ENCODE measurements at regions not wholly inside any gene's neighbourhood (a gene's known extent, or its start where the extent isn't known, plus 50 kb on each side); places are given as distances from the start of the nearest gene placed in this dataset.

DNA sequence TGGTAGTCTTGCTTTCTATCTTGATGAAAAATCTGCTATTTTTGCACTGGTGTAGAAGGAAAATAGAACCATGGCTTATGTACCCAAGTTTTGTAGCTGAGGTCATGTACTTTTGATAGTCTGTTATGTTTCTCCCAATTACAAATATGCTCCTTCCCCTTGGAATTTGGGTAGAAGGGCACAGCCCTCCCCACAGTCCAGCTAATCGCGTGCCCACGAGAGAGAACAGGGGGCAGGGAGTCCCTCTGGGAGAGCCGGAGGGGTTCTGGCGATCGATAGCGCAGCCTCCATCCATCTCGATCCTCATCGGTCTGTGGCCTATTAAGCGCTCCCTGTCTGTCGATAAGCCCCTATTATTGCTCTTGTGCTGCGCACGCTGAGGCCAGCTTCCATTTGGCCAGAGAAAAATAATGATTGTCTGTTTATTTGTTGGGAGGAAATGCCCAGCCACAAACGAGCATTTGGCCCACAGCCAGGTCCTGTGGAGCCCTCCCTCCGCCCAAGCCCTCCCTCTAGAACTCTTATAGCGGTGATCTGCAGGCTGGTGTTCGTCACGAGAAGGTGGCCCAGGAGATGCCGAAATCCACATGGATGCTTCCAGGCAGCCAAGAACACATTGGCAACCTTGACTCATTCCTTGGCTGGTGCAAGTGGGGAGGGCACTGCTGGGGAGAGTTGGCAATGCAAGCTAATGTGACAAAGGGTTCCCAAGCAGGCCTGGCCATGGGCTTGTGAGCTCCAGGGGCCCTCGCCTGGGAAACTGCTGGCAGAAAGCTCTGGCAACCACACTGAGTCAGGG lies 134.7 kb upstream of the TNR start:
- no peak overlapping the region for H3K27ac ChIP-seq (ENCODE audit: low read depth, low read length)

DNA sequence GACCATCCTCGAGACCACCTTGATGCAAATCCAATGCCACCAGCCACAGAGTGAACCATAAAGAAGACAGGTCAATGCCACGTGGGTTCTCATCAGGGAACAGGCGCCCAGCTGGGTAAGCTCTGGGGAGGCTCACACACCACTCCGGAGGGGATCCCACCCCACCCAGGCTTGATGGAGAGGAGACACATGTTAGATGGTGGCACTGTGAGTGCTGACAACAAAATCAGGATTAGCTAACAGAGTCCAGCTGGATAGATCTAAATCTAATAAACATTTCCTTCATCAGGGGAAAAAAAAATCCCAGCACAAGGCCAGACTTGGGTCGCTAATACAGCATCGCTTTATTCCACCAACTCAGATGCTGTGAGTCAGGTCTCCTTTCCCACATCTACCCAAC lies 132.2 kb upstream of the TNR start:
- no peaks in the 10 kb centered on the region for H3K36me3 ChIP-seq (ENCODE audit: insufficient read depth, low read length)
- H3K27ac ChIP-seq (ENCODE audit: low read depth, low read length) = no peak overlapping the region
- ChIA-PET POLR2A (ENCODE audit: partially characterized antibody) (no interaction called here), CTCF (ENCODE audit: partially characterized antibody) (no interaction called here)
- Mint-ChIP-seq H3K9me3 (no peaks in the 10 kb centered on the region), H3K4me1 (no peaks in the 10 kb centered on the region), H3K4me3 (no peak overlapping the region), H3K36me3 (no peaks in the 10 kb centered on the region), H3K27me3 (no peaks in the 10 kb centered on the region), H3K27ac (no peak overlapping the region)
- H3K27me3 ChIP-seq (ENCODE audit: insufficient read depth, low read length) = no peaks in the 10 kb centered on the region
- no peak for DNase-seq
- intact Hi-C loops (cut with micrococcal nuclease) = no loop called here
- no peaks in the 10 kb centered on the region for H3K9me3 ChIP-seq (ENCODE audit: control insufficient read depth in 1 of 2, low read length in 2 of 2)
- H3K4me1 ChIP-seq (ENCODE audit: insufficient read depth, low read length) = no peaks in the 10 kb centered on the region
- H3K4me3 ChIP-seq (ENCODE audit: low read length in 2 of 2) = no peak overlapping the region

More for the DNA sequence above, 134.7 kb upstream of the TNR start:
- Histone ChIP-seq H3K27me3 (ENCODE audit: insufficient read depth, low read length) (no peaks in the 10 kb centered on the region), H3K4me3 (ENCODE audit: low read length in 2 of 2) (no peak overlapping the region), H3K4me1 (ENCODE audit: insufficient read depth, low read length) (no peaks in the 10 kb centered on the region), H3K36me3 (ENCODE audit: insufficient read depth, low read length) (no peaks in the 10 kb centered on the region), H3K9me3 (ENCODE audit: control insufficient read depth in 1 of 2, low read length in 2 of 2) (no peaks in the 10 kb centered on the region)
- H3K4me3 Mint-ChIP-seq = no peak overlapping the region
- no peak overlapping the region for H3K27ac Mint-ChIP-seq
- H3K36me3 Mint-ChIP-seq = no peaks in the 10 kb centered on the region
- no peak for DNase-seq
- no peaks in the 10 kb centered on the region for H3K27me3 Mint-ChIP-seq
- no peaks in the 10 kb centered on the region for H3K4me1 Mint-ChIP-seq
- POLR2A ChIA-PET (ENCODE audit: partially characterized antibody) = no interaction called here
- intact Hi-C loops (cut with micrococcal nuclease) = no loop called here
- H3K9me3 Mint-ChIP-seq = no peaks in the 10 kb centered on the region
- CTCF ChIA-PET (ENCODE audit: partially characterized antibody) = no interaction called here

DNA sequence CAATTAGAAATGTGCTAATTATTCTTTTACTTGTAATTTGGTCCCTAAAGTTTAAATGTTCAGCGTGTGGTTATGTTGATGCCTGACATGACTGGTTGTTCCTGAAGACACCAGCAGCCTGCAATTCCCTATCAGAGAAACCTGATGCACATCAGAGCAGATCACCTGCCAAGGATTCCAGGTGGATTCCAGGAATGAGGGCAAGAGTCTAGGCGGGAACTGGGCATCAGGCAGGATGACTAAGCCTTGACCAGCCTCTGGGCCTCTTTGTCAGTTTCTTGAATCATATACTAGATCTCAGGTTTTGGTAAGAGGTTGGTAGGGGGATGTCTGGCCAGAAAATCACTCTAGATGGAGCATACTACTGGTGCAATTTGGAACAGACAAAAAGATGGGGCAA lies 130.7 kb upstream of the TNR start:
- Histone ChIP-seq H3K36me3 (ENCODE audit: insufficient read depth, low read length) (no peaks in the 10 kb centered on the region), H3K27ac (ENCODE audit: low read depth, low read length) (no peak overlapping the region), H3K4me3 (ENCODE audit: low read length in 2 of 2) (no peak overlapping the region), H3K27me3 (ENCODE audit: insufficient read depth, low read length) (no peaks in the 10 kb centered on the region), H3K4me1 (ENCODE audit: insufficient read depth, low read length) (no peaks in the 10 kb centered on the region), H3K9me3 (ENCODE audit: control insufficient read depth in 1 of 2, low read length in 2 of 2) (no peaks in the 10 kb centered on the region)
- no peaks in the 10 kb centered on the region for H3K36me3 Mint-ChIP-seq
- no peak overlapping the region for H3K4me3 Mint-ChIP-seq
- no peaks in the 10 kb centered on the region for H3K27me3 Mint-ChIP-seq
- intact Hi-C loops (cut with micrococcal nuclease) = no loop called here
- DNase-seq = no peak
- no peaks in the 10 kb centered on the region for H3K9me3 Mint-ChIP-seq
- H3K27ac Mint-ChIP-seq = no peak overlapping the region
- CTCF ChIA-PET (ENCODE audit: partially characterized antibody) = no interaction called here
- POLR2A ChIA-PET (ENCODE audit: partially characterized antibody) = no interaction called here
- H3K4me1 Mint-ChIP-seq = no peaks in the 10 kb centered on the region

DNA sequence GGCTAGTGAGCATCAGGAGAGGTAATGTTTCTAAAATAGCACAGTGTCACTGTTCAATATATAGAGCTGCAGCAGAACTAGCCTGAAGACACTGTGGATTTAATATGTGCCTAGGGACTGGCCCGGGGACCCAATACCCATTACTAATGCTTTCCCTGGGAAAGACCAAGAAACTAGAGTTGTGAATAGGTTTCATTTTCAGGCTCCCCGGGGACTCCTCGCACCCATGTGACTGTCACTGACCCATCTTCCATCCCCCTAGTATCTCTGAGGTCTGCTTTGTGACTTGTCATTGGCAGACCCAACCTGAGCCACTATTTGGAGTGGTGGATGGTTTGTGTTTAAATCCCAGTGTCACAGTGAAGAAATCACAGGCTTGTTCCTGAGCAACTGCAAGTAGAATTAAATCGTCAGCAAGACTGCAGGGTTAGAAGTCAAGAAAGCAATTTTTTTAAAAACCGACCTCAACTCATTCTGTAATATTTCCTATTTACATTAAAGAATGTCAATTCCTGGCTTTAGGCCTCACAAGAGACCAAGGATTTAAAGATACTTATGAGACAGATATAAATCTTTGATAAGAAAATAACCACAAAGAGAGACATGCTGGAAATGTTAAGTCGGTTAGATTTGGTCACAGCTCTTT lies 130.0 kb upstream of the TNR start:
- no peak overlapping the region for H3K27ac ChIP-seq (ENCODE audit: low read depth, low read length)
- DNase-seq = no peak
- no peaks in the 10 kb centered on the region for H3K36me3 Mint-ChIP-seq
- POLR2A ChIA-PET (ENCODE audit: partially characterized antibody) = no interaction called here
- H3K4me1 Mint-ChIP-seq = no peaks in the 10 kb centered on the region
- H3K4me1 ChIP-seq (ENCODE audit: insufficient read depth, low read length) = no peaks in the 10 kb centered on the region
- H3K27ac Mint-ChIP-seq = no peak overlapping the region
- H3K36me3 ChIP-seq (ENCODE audit: insufficient read depth, low read length) = no peaks in the 10 kb centered on the region
- H3K27me3 Mint-ChIP-seq = no peaks in the 10 kb centered on the region
- H3K9me3 Mint-ChIP-seq = no peaks in the 10 kb centered on the region
- H3K4me3 Mint-ChIP-seq = no peak overlapping the region
- H3K4me3 ChIP-seq (ENCODE audit: low read length in 2 of 2) = no peak overlapping the region
- CTCF ChIA-PET (ENCODE audit: partially characterized antibody) = no interaction called here
- no peaks in the 10 kb centered on the region for H3K9me3 ChIP-seq (ENCODE audit: control insufficient read depth in 1 of 2, low read length in 2 of 2)
- H3K27me3 ChIP-seq (ENCODE audit: insufficient read depth, low read length) = no peaks in the 10 kb centered on the region
- intact Hi-C loops (cut with micrococcal nuclease) = no loop called here

DNA sequence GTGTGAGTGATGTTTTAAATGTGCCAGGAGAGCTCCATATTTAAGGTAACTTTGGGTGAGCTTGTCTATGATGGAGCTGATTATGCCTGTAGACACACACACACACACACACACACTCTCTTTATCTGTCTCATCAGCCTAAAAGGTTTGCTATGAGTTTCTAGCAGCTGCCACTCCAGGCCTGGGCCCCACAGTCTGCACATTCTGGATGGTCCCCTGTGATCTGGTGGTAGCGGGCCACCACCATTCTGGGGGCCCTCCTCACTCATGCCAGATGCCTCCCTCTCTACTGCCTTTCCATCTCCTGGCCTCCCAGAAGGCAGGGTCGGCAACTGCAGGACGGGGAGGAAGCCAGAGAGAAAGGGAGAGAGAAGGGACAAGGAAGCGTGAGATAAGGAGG lies 129.2 kb upstream of the TNR start:
- no peak overlapping the region for H3K27ac Mint-ChIP-seq
- intact Hi-C loops (cut with micrococcal nuclease) = no loop called here
- ChIA-PET POLR2A (ENCODE audit: partially characterized antibody) (no interaction called here), CTCF (ENCODE audit: partially characterized antibody) (no interaction called here)
- Histone ChIP-seq H3K9me3 (ENCODE audit: control insufficient read depth in 1 of 2, low read length in 2 of 2) (no peaks in the 10 kb centered on the region), H3K27ac (ENCODE audit: low read depth, low read length) (no peak overlapping the region), H3K4me1 (ENCODE audit: insufficient read depth, low read length) (no peaks in the 10 kb centered on the region), H3K4me3 (ENCODE audit: low read length in 2 of 2) (no peak overlapping the region), H3K27me3 (ENCODE audit: insufficient read depth, low read length) (no peaks in the 10 kb centered on the region), H3K36me3 (ENCODE audit: insufficient read depth, low read length) (no peaks in the 10 kb centered on the region)
- H3K9me3 Mint-ChIP-seq = no peaks in the 10 kb centered on the region
- DNase-seq = no peak
- H3K36me3 Mint-ChIP-seq = no peaks in the 10 kb centered on the region
- no peak overlapping the region for H3K4me3 Mint-ChIP-seq
- H3K27me3 Mint-ChIP-seq = no peaks in the 10 kb centered on the region
- H3K4me1 Mint-ChIP-seq = no peaks in the 10 kb centered on the region

DNA sequence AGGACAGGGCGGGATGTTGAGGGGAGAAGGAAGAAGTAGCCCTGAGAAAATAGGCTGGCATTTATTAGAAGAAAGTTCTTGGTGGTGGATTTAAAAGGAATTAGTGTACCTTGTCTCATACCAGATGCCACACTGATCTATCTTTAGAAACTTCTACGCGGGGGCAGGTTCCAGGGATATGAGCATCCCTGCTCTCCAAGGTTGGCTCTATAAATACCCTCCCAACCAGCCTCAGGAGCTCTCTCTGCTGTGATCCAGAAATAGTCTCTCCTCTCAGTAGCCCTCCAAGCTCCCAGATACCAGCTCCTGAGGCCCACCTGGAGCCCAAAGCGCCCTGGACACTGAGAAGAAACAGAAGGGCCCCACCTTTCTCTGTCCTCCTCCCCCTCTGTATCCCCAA lies 128.3 kb upstream of the TNR start:
- Histone ChIP-seq H3K4me1 (ENCODE audit: insufficient read depth, low read length) (no peaks in the 10 kb centered on the region), H3K36me3 (ENCODE audit: insufficient read depth, low read length) (no peaks in the 10 kb centered on the region), H3K27ac (ENCODE audit: low read depth, low read length) (no peak overlapping the region), H3K9me3 (ENCODE audit: control insufficient read depth in 1 of 2, low read length in 2 of 2) (no peaks in the 10 kb centered on the region), H3K27me3 (ENCODE audit: insufficient read depth, low read length) (no peaks in the 10 kb centered on the region), H3K4me3 (ENCODE audit: low read length in 2 of 2) (no peak overlapping the region)
- Mint-ChIP-seq H3K27ac (no peak overlapping the region), H3K4me3 (no peak overlapping the region), H3K36me3 (no peaks in the 10 kb centered on the region), H3K27me3 (no peaks in the 10 kb centered on the region), H3K4me1 (no peaks in the 10 kb centered on the region), H3K9me3 (no peaks in the 10 kb centered on the region)
- DNase-seq = no peak
- intact Hi-C loops (cut with micrococcal nuclease) = no loop called here
- POLR2A ChIA-PET (ENCODE audit: partially characterized antibody) = no interaction called here
- CTCF ChIA-PET (ENCODE audit: partially characterized antibody) = no interaction called here

DNA sequence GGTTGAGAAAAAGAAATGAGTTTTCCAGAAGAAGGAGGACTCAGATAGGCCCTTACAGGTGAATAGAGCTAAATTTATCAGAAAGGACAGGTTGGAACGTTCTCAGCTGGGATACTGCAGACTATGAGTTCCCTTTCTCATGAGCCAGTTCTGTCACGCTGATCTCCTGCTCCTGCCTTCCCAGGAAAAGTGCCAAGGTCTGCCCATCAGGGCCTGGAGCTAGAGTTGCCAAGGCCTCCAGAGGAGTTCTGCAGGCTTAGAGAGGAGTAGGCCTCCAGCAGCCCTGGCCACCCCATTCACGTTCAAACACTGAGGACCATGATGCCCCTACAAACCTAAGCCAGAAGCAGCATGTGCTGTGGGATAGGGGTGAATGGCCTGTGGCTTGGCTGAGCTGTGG lies 126.8 kb upstream of the TNR start:
- Histone ChIP-seq H3K27ac (ENCODE audit: low read depth, low read length) (no peak overlapping the region), H3K9me3 (ENCODE audit: control insufficient read depth in 1 of 2, low read length in 2 of 2) (no peaks in the 10 kb centered on the region), H3K36me3 (ENCODE audit: insufficient read depth, low read length) (no peaks in the 10 kb centered on the region), H3K4me1 (ENCODE audit: insufficient read depth, low read length) (no peaks in the 10 kb centered on the region), H3K4me3 (ENCODE audit: low read length in 2 of 2) (no peak overlapping the region), H3K27me3 (ENCODE audit: insufficient read depth, low read length) (no peaks in the 10 kb centered on the region)
- no peak overlapping the region for H3K27ac Mint-ChIP-seq
- H3K4me1 Mint-ChIP-seq = no peaks in the 10 kb centered on the region
- no peak for DNase-seq
- H3K9me3 Mint-ChIP-seq = no peaks in the 10 kb centered on the region
- no peak overlapping the region for H3K4me3 Mint-ChIP-seq
- CTCF ChIA-PET (ENCODE audit: partially characterized antibody) = no interaction called here
- H3K27me3 Mint-ChIP-seq = no peaks in the 10 kb centered on the region
- intact Hi-C loops (cut with micrococcal nuclease) = no loop called here
- no peaks in the 10 kb centered on the region for H3K36me3 Mint-ChIP-seq
- POLR2A ChIA-PET (ENCODE audit: partially characterized antibody) = no interaction called here

Data from CD4-positive, alpha-beta memory T cell (primary cell).